ENCODE measurements at regions not wholly inside any gene's neighbourhood (a gene's known extent, or its start where the extent isn't known, plus 50 kb on each side); places are given as distances from the start of the nearest gene placed in this dataset.

GRCh38 chr15:81507831-81508230, 133.8 kb upstream of the TMC3 start:
- no peak for DNase-seq

- DNase-seq = no peak
Measured at GRCh38 chr15:81506936-81507335, 132.9 kb upstream of the TMC3 start.

GRCh38 chr15:81506071-81506470, 132.1 kb upstream of the TMC3 start:
- DNase-seq = no peak

GRCh38 chr15:81504170-81504905, 130.3 kb upstream of the TMC3 start:
- no peak for DNase-seq

- DNase-seq = no peak
Measured at GRCh38 chr15:81502439-81502838, 128.4 kb upstream of the TMC3 start.

GRCh38 chr15:81500081-81500480, 126.1 kb upstream of the TMC3 start:
- DNase-seq = no peak

GRCh38 chr15:81498294-81498693, 124.3 kb upstream of the TMC3 start:
- DNase-seq = no peak

- no peak for DNase-seq
Measured at GRCh38 chr15:81497238-81497637, 123.2 kb upstream of the TMC3 start.

GRCh38 chr15:81495780-81496467, 121.9 kb upstream of the TMC3 start:
- DNase-seq = no peak

- no peak for DNase-seq
Measured at GRCh38 chr15:81492969-81493645, 119.1 kb upstream of the TMC3 start.

- DNase-seq = no peak
Measured at GRCh38 chr15:81492331-81492968, 118.4 kb upstream of the TMC3 start.

- no peak for DNase-seq
Measured at GRCh38 chr15:81491414-81492096, 117.5 kb upstream of the TMC3 start.

GRCh38 chr15:81485806-81486205, 111.8 kb upstream of the TMC3 start:
- no peak for DNase-seq

GRCh38 chr15:81484086-81484955, 110.3 kb upstream of the TMC3 start:
- DNase-seq = no peak

GRCh38 chr15:81483496-81483895, 109.5 kb upstream of the TMC3 start:
- no peak for DNase-seq

- no peak for DNase-seq
Measured at GRCh38 chr15:81481346-81481745, 107.3 kb upstream of the TMC3 start.

- DNase-seq = peak; percentile 12
Measured at GRCh38 chr15:81480645-81481053, 106.6 kb upstream of the TMC3 start.

GRCh38 chr15:81478354-81478753, 104.3 kb upstream of the TMC3 start:
- DNase-seq = no peak

GRCh38 chr15:81475926-81476325, 101.9 kb upstream of the TMC3 start:
- DNase-seq = no peak

GRCh38 chr15:81475471-81475870, 101.5 kb upstream of the TMC3 start:
- DNase-seq = no peak

- no peak for DNase-seq
Measured at GRCh38 chr15:81473946-81474345, 99.9 kb upstream of the TMC3 start.

GRCh38 chr15:81473177-81473576, 99.2 kb upstream of the TMC3 start:
- DNase-seq = no peak
